ENCODE measurements at regions not wholly inside any gene's neighbourhood (a gene's known extent, or its start where the extent isn't known, plus 50 kb on each side); places are given as distances from the start of the nearest gene placed in this dataset.
A peak's percentile ranks its signal among the peaks of the same experiment; 100 is the strongest.

DNA sequence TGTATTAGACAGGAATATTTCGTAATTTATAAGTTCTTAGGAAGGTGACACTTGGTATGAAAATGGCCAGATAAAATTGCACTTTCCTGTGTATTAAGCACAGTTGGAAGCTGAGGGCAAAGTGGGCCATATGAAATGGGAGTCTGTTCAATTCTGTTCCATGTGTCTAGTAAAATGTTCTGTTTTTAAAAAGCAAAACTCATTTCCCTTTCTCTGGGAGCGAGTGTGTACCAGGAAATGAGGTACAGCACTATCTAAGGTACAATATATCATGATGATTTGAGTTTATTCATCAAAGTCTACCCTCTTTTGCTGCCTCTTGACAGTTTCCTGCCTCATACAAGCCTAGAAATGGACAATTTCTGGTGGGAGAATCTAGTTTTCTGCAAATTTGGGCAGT is 51.2 kb upstream of the KCNN2 start:
- intact Hi-C loops (cut with micrococcal nuclease): no loop called here
- POLR2A ChIA-PET (ENCODE audit: unreplicated experiment): no interaction called here

More for the DNA sequence above, 51.2 kb upstream of the KCNN2 start:
- no peak overlapping the region for H3K4ac ChIP-seq (ENCODE audit: low read depth, low read length)
- no TSS peak for BruUV-seq (replicated peaks)
- no peak overlapping the region for H3K23ac ChIP-seq (ENCODE audit: low read depth, low read length)
- H3K4me2 ChIP-seq (ENCODE audit: low read depth, low read length): no peak overlapping the region
- no peak overlapping the region for H3K4me3 ChIP-seq (ENCODE audit: insufficient read depth, low read depth, low read length)
- no peak overlapping the region for H2AK5ac ChIP-seq (ENCODE audit: low read depth, low read length)
- DNase-seq: no peak
- H3K9ac ChIP-seq (ENCODE audit: low read depth, low read length): no peak overlapping the region
- dilution Hi-C loops (cut with HindIII; ENCODE audit: low sequenced_read_pairs, unreplicated experiment): no loop called here
- in situ Hi-C loops (cut with MboI; ENCODE audit: low sequenced_read_pairs): no loop called here
- no peaks in the 10 kb centered on the region for H3K36me3 ChIP-seq (ENCODE audit: control insufficient read depth, insufficient read depth, low read length)
- H2AK9ac ChIP-seq (replicated peaks; ENCODE audit: low read depth, low read length, poor library complexity): no peak overlapping the region
- H3K4me1 ChIP-seq (ENCODE audit: control insufficient read depth, insufficient read depth, low read length): peaks cover 3% of the 10 kb centered on the region; the same call in 1 of the 2 replicates
- no peaks in the 10 kb centered on the region for H3K9me1 ChIP-seq (ENCODE audit: insufficient read depth, low read length)
- H3K79me1 ChIP-seq (ENCODE audit: low read depth in 1 of 2, low read length in 2 of 2): no peaks in the 10 kb centered on the region; a peak in 1 of 4 replicates
- H2BK5ac ChIP-seq (ENCODE audit: low read depth, low read length, poor library complexity, severe bottlenecking): no peak overlapping the region
- no peak overlapping the region for H4K8ac ChIP-seq (ENCODE audit: low read depth in 2 of 2, low read length in 2 of 2)
- no peaks in the 10 kb centered on the region for H4K20me1 ChIP-seq (ENCODE audit: insufficient read depth, low read length)
- no peak for ATAC-seq (ENCODE audit: low read depth)
- no peaks in the 10 kb centered on the region for H3K9me3 ChIP-seq (ENCODE audit: control insufficient read depth, insufficient read depth, low read length)
- H4K5ac ChIP-seq (ENCODE audit: low read depth, low read length): peak overlapping the region; percentile 29; the same call in 1 of the 2 replicates
- no peak overlapping the region for H2BK120ac ChIP-seq (ENCODE audit: low read depth, low read length)
- no peak overlapping the region for H2AFZ ChIP-seq (replicated peaks; ENCODE audit: low read length, poor library complexity)
- no peak overlapping the region for H2BK20ac ChIP-seq (ENCODE audit: low read depth, low read length)
- H3K56ac ChIP-seq (ENCODE audit: extremely low read depth, insufficient read depth, low read length): no peak overlapping the region
- no peak overlapping the region for H3K14ac ChIP-seq (replicated peaks; ENCODE audit: low read depth, low read length)
- no peaks in the 10 kb centered on the region for H3K27me3 ChIP-seq (ENCODE audit: control insufficient read depth, insufficient read depth, low read length)
- no peak overlapping the region for H4K91ac ChIP-seq (ENCODE audit: insufficient read depth, low read depth, low read length)
- H3K27ac ChIP-seq (ENCODE audit: insufficient read depth, low read length): no peak overlapping the region
- TF ChIP-seq CEBPB (IDR thresholded peaks at IDR 0.05; ENCODE audit: low read depth, low read length): peak; percentile 6; the same call in 1 of the 2 replicates
- no peak for TF ChIP-seq FOS (IDR thresholded peaks at IDR 0.05; ENCODE audit: low read depth, low read length)
- H2BK15ac ChIP-seq (ENCODE audit: low read depth, low read length): no peak overlapping the region
- peak overlapping the region; percentile 13; the same call in 1 of the 2 replicates for H3K18ac ChIP-seq (ENCODE audit: low read depth, low read length)
- 63% methylated on average over 1 of the region's 2 CpGs; no CpG with 5 or more reads in 1 of the 2 experiments for WGBS, 2 experiments (ENCODE audit: extremely low coverage in 2 of 2, insufficient read length in 1 of 2)
- CTCF ChIA-PET: no interaction called here
